ENCODE measurements at regions not wholly inside any gene's neighbourhood (a gene's known extent, or its start where the extent isn't known, plus 50 kb on each side); places are given as distances from the start of the nearest gene placed in this dataset.

DNA sequence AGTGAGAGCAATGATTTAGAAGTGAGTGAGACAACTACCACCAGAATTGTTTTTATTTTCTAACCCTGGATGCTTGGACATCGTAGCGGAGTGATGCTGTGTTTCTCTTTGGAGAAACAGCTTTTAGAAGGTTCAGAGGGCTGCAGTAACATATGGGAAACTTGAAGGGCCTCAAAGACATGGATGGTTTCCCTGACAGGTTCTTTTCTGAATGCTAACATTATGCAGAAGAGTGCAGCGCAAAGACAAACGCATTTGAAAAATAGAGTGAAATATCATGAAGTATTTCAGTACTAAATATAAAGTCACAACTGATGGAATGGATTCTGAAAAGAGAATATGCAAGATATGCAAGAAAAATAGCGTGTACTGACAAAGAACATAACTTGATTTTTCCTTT, 385.1 kb upstream of the DSEL start:
- H3K4me1 ChIP-seq (replicated peaks) = no peaks in the 10 kb centered on the region
- WGBS = 92% methylated on average over 5 of the region's 5 CpGs
- no peaks in the 10 kb centered on the region for H3K27me3 ChIP-seq (replicated peaks; ENCODE audit: insufficient read depth)
- no peaks in the 10 kb centered on the region for H3K9me3 ChIP-seq
- intact Hi-C loops (cut with DNase I) = no loop called here
- no peak overlapping the region for H3K4me3 ChIP-seq
- H3K36me3 ChIP-seq = no peaks in the 10 kb centered on the region
- no peak overlapping the region for H3K27ac ChIP-seq
- no peak for TF ChIP-seq POLR2A (IDR thresholded peaks at IDR 0.05)
- TF ChIP-seq CTCF (IDR thresholded peaks at IDR 0.05) = no peak
- no peak for TF ChIP-seq POLR2AphosphoS5 (IDR thresholded peaks at IDR 0.05)
- no peak for DNase-seq (ENCODE audit: low spot score)

- Histone ChIP-seq H3K9me3 (no peaks in the 10 kb centered on the region), H3K4me3 (no peak overlapping the region), H3K27me3 (replicated peaks; ENCODE audit: insufficient read depth) (no peaks in the 10 kb centered on the region), H3K36me3 (no peaks in the 10 kb centered on the region), H3K4me1 (replicated peaks) (no peaks in the 10 kb centered on the region), H3K27ac (no peak overlapping the region)
- intact Hi-C loops (cut with DNase I) = no loop called here
- WGBS = 86% methylated on average over 1 of the region's 1 CpG
- DNase-seq (ENCODE audit: low spot score) = no peak
- no peak for TF ChIP-seq POLR2AphosphoS5 (IDR thresholded peaks at IDR 0.05)
- TF ChIP-seq POLR2A (IDR thresholded peaks at IDR 0.05) = no peak
- TF ChIP-seq CTCF (IDR thresholded peaks at IDR 0.05) = no peak
Observed at GRCh38 chr18:67896451-67896850, 379.9 kb upstream of the DSEL start.

DNA sequence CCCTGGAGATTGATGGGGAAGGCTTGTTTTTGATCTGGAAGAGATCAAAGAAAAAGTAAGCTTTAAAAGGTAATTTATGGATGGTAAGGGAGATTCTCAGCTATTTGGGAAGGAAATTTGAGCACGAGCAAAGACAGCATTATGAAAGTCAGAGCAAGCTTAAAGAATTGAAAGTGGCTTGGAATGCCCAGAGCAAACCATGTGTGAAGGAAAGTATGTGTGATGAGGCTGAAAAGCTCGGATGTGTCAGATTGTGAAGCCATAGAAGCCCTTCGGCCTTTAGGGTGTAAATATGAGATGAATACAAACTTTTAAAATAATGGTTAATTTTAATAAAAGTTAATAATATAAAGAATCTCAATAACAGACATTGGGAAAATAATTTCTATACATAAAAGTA, 377.4 kb upstream of the DSEL start:
- WGBS = 52% methylated on average over 3 of the region's 3 CpGs
- H3K36me3 ChIP-seq = no peaks in the 10 kb centered on the region
- H3K4me3 ChIP-seq = no peak overlapping the region
- DNase-seq (ENCODE audit: low spot score) = no peak
- no peak overlapping the region for H3K27ac ChIP-seq
- no peaks in the 10 kb centered on the region for H3K4me1 ChIP-seq (replicated peaks)
- TF ChIP-seq POLR2A (IDR thresholded peaks at IDR 0.05) (no peak), POLR2AphosphoS5 (IDR thresholded peaks at IDR 0.05) (no peak), CTCF (IDR thresholded peaks at IDR 0.05) (no peak)
- no peaks in the 10 kb centered on the region for H3K27me3 ChIP-seq (replicated peaks; ENCODE audit: insufficient read depth)
- H3K9me3 ChIP-seq = no peaks in the 10 kb centered on the region
- intact Hi-C loops (cut with DNase I) = no loop called here

- WGBS = 33% methylated on average over 3 of the region's 3 CpGs
- no peak overlapping the region for H3K27ac ChIP-seq
- TF ChIP-seq POLR2A (IDR thresholded peaks at IDR 0.05) (no peak), POLR2AphosphoS5 (IDR thresholded peaks at IDR 0.05) (no peak), CTCF (IDR thresholded peaks at IDR 0.05) (no peak)
Observed at GRCh38 chr18:67876871-67877270, 360.4 kb upstream of the DSEL start.

GRCh38 chr18:67875944-67876343, 359.4 kb upstream of the DSEL start:
- Histone ChIP-seq H3K4me1 (replicated peaks) (no peaks in the 10 kb centered on the region), H3K9me3 (no peaks in the 10 kb centered on the region), H3K4me3 (no peak overlapping the region), H3K27me3 (replicated peaks; ENCODE audit: insufficient read depth) (no peaks in the 10 kb centered on the region), H3K27ac (no peak overlapping the region), H3K36me3 (no peaks in the 10 kb centered on the region)
- intact Hi-C loops (cut with DNase I) = no loop called here
- WGBS = 83% methylated on average over 1 of the region's 1 CpG
- DNase-seq (ENCODE audit: low spot score) = no peak
- TF ChIP-seq CTCF (IDR thresholded peaks at IDR 0.05) = no peak
- TF ChIP-seq POLR2AphosphoS5 (IDR thresholded peaks at IDR 0.05) = no peak
- no peak for TF ChIP-seq POLR2A (IDR thresholded peaks at IDR 0.05)

More at GRCh38 chr18:67876871-67877270, 360.4 kb upstream of the DSEL start:
- Histone ChIP-seq H3K4me1 (replicated peaks) (no peaks in the 10 kb centered on the region), H3K27me3 (replicated peaks; ENCODE audit: insufficient read depth) (no peaks in the 10 kb centered on the region), H3K36me3 (no peaks in the 10 kb centered on the region), H3K9me3 (no peaks in the 10 kb centered on the region), H3K4me3 (no peak overlapping the region)
- DNase-seq (ENCODE audit: low spot score) = no peak
- intact Hi-C loops (cut with DNase I) = no loop called here
